GM19023 (cell line): ENCODE measurements at regions not wholly inside any gene's neighbourhood (a gene's known extent, or its start where the extent isn't known, plus 50 kb on each side); places are given as distances from the start of the nearest gene placed in this dataset.

Experiments used
- ATAC-seq: cut with Tn5 transposase; IDR thresholded peaks from one replicate; pipeline ENCODE4 v1.9.1; 2021; ENCODE audit warnings: mild to moderate bottlenecking, moderate library complexity; ENCODE audit not compliant: unreplicated experiment

DNA sequence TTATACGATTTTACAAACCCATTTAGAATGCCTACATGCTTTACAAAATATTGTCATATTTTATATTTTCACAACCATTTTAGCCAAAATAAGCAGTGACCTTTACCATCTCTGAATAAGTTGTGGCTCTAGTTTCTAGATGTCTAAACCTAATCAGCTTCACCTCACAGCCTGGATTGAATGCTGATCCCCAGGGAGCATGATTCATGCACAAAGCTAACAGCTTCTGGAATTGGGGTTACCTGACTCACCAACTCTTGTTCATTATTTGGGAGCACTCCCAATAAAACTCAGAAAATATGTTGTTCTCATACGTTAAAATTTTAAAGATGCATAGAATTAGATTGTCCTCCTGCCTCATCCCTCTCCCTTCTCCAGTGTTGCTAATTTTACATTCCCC lies 611.7 kb upstream of the NETO1 start:
- ATAC-seq: no peak

- ATAC-seq: no peak
Observed at GRCh38 chr18:73478191-73478590, 610.4 kb upstream of the NETO1 start.

DNA sequence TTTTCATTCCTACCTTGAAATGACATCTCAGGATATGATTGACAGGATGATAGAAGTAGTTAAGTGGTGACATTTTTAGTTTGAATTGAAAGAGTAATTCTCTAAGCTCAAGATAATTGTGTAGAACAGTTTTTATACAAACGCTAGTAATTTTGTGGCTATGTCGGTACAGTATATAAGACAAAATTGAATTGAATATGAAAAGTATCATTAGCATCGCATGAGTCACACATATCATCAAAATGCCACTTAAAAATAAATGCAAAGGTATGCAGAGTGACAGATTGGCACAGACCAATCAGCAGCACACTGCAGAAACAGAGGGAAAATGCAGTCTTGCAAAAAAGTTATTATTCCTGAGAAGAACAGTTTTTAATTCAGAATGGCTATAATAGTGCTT lies 608.2 kb upstream of the NETO1 start:
- no peak for ATAC-seq

- ATAC-seq: no peak
Observed at GRCh38 chr18:73462092-73462491, 594.3 kb upstream of the NETO1 start.

DNA sequence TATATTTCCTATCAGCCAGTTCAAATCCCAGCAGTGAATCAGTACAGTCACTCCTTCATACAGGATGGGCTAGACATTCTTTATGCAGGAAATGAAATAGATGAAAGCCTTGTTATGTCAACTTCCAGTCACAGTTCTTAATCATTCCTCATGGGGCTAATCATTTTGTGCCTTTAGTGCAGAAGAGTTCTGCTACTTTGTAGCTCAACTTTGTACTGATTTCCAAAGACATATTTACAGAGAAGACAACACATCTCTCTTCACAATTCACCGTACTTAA lies 593.9 kb upstream of the NETO1 start:
- no peak for ATAC-seq

DNA sequence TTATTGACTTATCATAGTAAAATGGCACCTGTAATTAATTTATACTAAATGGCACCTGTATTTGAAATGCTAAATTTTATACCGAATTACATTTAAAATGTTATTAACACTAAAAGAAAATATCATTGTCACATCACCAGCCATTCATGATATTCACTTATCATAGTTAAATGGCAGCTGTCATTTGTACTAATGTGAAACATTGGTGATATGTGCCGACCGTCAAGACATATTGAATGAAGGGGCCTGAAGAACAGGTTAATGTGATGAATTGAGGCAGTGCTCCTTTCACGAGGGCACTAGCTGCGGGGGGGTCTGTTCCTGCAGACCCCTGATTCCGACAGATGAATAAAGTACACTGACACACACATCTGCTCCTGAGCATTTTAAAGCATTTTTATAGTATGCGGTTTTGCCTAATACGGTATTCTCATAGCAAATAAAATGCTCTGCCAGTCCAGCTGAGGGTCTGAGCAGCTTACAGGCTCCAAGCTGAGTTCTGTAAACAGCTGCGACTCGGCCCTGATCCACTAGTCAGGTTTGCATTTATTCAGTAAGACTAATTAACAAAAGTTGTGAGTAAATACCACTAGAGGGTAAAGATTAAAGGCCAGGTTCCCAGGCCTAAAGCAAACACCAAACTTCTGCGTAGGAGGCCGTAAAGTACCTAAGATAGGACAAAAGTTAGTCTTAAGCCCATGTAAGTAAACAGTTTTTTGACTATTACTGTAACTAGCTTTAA lies 593.4 kb upstream of the NETO1 start:
- ATAC-seq: no peak

GRCh38 chr18:73458186-73458964 lies 590.6 kb upstream of the NETO1 start:
- ATAC-seq: no peak

GRCh38 chr18:73456643-73457042 lies 588.9 kb upstream of the NETO1 start:
- ATAC-seq: no peak

GRCh38 chr18:73452866-73453265 lies 585.1 kb upstream of the NETO1 start:
- ATAC-seq: no peak

DNA sequence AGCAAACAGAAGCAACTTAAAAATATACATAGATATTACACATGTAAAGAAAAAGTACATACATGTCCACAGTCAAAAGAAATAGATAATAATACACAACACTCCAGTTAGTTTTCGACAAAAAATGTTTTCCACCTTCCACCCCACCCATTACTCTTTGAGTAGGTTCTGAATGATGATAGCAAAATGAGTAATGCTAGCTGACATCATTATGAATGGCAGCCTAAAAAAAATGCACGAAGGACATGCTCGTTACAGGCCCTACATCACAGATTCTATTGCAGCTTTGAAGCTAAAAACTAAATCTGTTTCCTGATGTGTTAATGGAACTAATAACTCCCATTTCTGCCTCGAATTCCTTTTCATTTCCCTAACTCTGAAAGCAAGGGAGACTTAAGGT lies 578.7 kb upstream of the NETO1 start:
- no peak for ATAC-seq

DNA sequence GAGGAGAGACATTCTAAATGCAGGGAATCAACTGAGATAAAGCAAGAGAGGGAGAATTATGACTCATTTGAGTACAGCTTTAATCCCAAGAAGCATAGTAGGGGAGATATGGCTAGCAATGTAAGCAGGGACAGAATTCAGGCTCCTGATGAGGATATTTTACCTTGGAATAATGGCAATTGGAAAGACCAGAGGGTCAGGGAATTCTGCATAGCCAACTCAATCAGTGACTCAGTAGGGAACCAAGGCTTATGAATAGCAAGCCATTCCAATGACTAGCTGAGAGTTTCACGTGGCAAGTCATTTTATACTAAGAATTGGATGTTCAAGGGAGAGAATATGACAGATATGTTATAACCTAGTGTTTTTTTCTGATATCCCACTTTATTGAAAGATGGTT lies 563.8 kb upstream of the NETO1 start:
- ATAC-seq: no peak

DNA sequence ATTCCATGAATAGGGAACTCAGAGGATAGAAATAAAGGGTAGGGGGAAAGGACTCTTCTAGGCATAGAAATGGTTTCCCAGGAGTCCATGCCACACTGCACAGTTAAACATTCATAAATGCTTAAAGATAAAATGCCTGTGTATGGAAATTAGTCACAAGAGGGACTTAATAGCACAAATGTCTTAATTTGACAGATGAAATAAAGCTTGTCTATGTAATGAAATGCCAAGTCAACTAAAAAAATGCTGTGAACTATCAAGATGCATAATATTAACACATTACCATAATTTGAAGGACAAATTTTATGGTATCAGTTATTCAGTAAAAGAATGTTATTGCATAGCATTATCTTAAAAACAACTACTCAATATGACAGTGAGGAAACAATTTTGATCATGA lies 553.2 kb upstream of the NETO1 start:
- no peak for ATAC-seq

DNA sequence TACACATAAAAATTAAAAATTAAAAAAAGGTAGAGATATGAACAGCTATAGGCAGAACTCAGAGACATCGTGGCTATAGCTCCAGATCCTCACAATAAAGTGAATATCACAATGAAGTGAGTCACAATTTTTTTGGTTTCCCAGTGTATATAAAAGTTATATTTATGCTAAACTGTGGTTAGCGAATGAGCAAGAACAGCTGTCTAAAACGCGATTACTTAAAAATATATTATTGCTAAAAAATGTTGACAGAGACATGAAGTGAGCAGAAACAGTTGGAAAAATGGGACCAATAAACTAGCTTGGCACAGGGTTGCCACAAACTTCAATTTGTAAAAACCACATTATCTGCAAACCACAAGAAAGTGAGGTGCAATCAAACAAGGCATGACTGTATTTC lies 551.7 kb upstream of the NETO1 start:
- no peak for ATAC-seq

DNA sequence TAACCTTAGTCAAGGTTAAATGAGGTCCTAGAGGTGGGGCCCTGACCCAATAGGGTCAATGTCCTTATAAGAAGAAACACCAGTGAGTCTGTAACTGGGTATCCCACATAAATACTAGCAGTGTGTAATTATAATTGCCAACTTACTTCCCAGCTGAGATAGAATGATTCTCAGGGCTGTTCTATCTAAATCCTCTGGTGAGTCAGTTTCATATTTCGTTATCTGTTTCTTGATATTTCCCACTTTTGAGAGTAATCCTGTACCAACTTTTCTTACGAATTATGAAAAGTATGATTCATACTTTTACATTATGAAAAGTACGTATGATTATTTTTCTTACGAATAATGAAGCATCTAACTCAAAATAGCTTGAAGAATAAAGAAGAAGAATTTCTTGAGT lies 546.8 kb upstream of the NETO1 start:
- ATAC-seq: no peak

- no peak for ATAC-seq
Observed at GRCh38 chr18:73414069-73414468, 546.3 kb upstream of the NETO1 start.

GRCh38 chr18:73409242-73409641 lies 541.5 kb upstream of the NETO1 start:
- no peak for ATAC-seq

DNA sequence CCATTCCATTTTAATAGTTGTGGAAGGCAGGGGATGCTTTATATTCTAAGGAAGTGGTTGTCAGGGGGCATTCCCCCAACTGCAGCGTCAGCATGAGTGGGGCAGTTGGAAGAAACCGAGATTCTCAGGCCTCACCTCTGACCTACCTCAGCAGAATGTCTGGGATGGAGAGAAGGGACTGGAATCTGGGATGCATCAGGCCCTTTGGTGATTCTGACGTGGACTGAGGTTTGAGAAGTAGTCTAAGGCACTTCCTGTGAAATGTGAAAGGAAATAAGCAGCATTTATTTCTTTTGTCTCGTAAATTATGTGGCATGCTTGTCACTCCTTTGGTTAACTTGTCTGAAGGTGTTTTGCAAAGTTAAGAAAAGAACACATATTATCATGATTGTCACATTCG lies 540.7 kb upstream of the NETO1 start:
- ATAC-seq: no peak

- no peak for ATAC-seq
Observed at GRCh38 chr18:73407506-73407905, 539.7 kb upstream of the NETO1 start.

DNA sequence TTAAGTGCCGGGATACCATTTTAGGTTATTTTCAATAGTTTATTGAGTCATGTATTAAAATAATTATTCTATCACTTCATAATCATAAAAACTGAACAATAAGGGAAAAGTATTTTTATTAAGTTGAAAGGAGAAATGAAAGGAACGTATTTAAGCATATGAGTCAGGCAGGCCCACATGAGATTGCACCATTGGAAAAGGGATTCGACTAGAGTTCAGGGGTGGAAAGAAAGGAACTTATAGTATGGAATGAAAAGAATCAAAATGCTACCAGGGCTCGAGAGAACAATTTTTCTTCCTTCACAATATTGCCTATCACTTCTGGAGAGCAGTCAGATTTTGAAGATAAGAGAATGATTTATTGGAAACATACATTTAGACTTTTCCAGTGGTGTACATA lies 516.5 kb upstream of the NETO1 start:
- ATAC-seq: no peak

GRCh38 chr18:73381699-73382036 lies 513.9 kb upstream of the NETO1 start:
- ATAC-seq: no peak

DNA sequence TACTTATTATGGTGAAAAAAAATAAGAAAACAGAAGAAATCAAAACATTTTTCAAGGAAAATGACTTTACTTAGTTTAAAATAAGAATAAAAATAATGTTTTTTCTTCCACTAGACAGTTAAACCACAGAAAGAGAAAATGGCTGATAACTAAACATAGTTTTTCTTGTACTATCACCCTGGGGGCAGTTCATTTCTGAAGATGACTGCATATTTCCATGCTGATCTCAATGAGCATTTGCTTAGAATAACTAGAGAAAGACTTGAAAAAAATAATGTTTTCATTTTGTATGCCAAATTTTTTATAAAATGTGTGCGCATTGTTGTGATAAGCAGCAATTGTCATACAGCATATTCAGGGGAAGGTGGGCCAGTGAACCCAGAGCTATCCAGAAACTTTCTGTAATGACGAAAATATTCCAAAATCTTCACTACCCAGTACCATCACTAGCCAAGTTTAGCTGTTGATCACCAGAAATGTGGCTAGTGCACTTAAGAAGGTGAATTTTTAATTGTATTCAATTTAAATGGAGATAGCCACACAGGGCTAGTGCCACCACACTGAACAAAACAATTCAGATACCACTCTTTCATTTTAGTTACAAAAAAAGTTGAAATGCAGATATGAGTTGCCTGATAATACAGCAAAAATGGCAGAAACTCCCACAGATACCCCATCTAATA lies 513.4 kb upstream of the NETO1 start:
- ATAC-seq: no peak

DNA sequence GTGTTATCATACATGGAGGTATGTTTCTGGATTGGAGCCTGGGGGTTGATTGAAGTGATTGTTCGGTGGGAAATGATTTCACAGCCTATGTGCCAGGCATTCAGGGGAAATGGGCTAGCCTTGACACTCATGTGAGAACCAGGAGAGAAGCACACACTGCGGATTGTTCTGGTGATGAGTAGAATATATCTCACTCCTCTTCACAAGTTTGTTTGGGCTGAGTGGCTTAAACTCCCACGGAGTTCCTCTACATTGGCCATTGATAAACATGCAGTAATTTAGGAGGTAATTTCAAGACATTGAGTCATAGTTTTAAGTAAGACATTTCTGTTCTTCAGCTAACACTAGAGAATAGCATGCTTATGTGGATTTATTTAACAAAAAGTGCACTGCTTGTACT lies 498.9 kb upstream of the NETO1 start:
- ATAC-seq: no peak
